ENCODE measurements at regions not wholly inside any gene's neighbourhood (a gene's known extent, or its start where the extent isn't known, plus 50 kb on each side); places are given as distances from the start of the nearest gene placed in this dataset.
"Not testable (repeated sequence)": the region's sequence is repeated elsewhere in the genome, so short reads cannot be mapped to it uniquely, and the experiment has no call there.

DNA sequence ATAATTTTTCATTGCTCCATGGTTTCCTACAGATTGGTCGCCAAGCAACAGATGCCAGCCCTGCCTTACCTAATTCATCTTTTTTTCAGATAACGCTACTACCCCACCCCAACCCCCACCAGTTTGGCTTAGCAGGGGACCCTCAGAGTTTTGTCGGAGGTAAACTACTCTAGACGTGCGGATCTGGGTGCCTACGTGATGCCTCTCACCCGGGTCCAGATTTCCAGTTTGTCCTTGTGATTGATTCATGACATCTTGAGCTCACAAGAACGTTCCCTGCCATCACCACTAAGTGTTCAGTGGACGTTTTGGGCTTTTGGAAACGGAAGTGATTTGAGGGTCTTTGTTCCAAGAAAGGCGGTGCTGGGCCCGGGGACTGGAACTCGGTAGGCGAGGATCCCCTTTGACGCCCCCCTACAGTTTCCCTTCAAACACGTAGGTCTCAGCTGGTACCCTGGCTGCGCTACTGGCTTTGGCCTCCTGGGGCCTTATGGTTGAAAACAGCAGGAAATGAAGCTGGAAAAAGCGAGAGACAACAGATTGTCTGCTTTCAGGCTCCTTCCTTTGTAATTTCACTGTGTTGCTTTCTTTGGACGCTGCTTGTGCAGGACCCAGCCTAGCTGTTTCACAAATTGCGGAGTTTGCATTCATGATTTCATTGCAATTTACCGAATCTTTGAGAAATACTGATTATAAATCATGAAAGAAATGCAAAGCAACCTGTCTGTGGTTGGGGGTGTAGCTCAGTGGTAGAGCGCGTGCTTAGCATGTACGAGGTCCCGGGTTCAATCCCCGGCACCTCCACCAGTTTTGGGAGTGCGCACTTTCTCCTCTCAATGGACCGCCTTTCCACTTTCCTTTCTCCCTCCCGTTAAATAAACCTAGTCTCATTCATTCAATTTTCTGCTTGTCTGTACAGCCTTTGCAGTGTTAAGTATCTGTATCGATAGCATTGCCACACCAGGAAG is 81.0 kb downstream of the GPX5 start:
- ATAC-seq (replicated peaks in 1 of 2) = peak; percentile 87 to 92

DNA sequence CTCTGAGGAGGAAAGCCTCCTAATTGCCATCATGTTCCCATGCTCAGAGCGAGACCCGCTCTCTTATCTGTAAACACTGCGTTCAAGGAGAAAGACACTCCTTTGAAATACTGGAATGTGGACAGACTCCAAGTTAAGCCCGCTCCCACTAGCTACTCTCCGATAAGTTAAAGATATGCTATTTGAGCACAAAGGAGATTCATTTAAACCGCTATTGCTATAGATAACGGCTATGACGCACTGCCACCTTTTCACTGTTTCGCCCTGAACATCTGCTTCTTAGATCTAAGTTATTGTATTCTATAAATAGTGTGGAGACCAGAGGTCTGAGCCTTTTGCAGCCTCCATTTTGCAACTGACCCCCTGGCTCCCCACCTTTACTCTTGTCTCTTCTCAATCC is 82.3 kb downstream of the GPX5 start:
- DNase-seq (no peak), ATAC-seq (replicated peaks in 1 of 2) (no peak)
- Mint-ChIP-seq H3K27me3 (ENCODE audit: low read depth) (peaks cover 51% of the 10 kb centered on the region), H3K36me3 (ENCODE audit: insufficient read depth in 2 of 2) (no peaks in the 10 kb centered on the region), H3K9me3 (no peaks in the 10 kb centered on the region), H3K4me3 (no peak overlapping the region), H3K4me1 (ENCODE audit: low read depth) (peaks cover 17% of the 10 kb centered on the region), H3K27ac (no peak overlapping the region)

More for the DNA sequence above, 81.0 kb downstream of the GPX5 start:
- Mint-ChIP-seq H3K27ac (peak overlapping the region; percentile 95), H3K4me3 (peak overlapping the region; percentile 66 to 79), H3K4me1 (ENCODE audit: low read depth) (peaks cover 17% of the 10 kb centered on the region), H3K9me3 (no peaks in the 10 kb centered on the region), H3K36me3 (ENCODE audit: insufficient read depth in 2 of 2) (no peaks in the 10 kb centered on the region), H3K27me3 (ENCODE audit: low read depth) (peaks cover 50% of the 10 kb centered on the region)
- peak; percentile 41 to 50 for DNase-seq

DNA sequence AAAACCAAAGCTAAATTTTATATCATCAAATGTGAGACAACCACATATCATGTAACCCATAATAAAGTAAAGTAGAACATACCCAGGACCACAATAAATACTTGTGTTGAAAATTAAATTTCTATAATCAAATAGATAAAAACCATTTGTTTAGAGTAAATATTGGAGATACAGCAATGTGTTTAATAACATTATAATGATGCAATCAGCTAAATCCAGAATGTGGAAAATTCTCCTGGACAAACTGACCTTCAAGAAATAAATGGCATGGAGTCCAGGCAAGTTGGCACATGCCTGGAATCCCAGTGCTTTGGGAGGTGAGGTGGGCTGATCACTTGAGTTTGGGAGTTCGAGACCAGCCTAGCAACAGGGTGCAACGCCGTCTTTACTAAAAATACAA is 84.0 kb downstream of the GPX5 start:
- ATAC-seq (replicated peaks in 1 of 2) (no peak), DNase-seq (no peak)
- H3K27me3 Mint-ChIP-seq (ENCODE audit: low read depth) = peaks cover 64% of the 10 kb centered on the region
- H3K4me1 Mint-ChIP-seq (ENCODE audit: low read depth) = peaks cover 17% of the 10 kb centered on the region
- no peak overlapping the region for H3K4me3 Mint-ChIP-seq
- no peaks in the 10 kb centered on the region for H3K36me3 Mint-ChIP-seq (ENCODE audit: insufficient read depth in 2 of 2)
- no peak overlapping the region for H3K27ac Mint-ChIP-seq
- no peaks in the 10 kb centered on the region for H3K9me3 Mint-ChIP-seq

DNA sequence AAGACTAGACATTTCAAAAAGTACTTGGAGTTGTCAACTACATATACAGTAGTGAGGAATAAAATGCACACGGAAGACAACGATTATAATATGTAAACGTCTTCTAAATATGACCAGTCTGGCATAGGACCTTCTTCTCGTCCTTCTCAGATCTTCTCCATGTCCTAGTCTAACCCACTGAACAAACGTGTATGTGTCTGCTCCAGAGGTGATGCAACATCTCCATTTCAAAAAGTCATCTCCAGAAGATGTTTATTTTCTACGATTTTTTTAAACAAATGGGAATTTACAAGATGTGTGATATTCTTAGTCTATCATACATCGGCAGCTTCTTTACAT is 89.9 kb downstream of the GPX5 start:
- Mint-ChIP-seq H3K36me3 (ENCODE audit: insufficient read depth in 2 of 2) (peaks cover 0 to under 1% of the 10 kb centered on the region in 2 donors), H3K27ac (no peak overlapping the region), H3K4me1 (ENCODE audit: low read depth) (no peaks in the 10 kb centered on the region), H3K27me3 (ENCODE audit: low read depth) (peaks cover 61% of the 10 kb centered on the region), H3K4me3 (no peak overlapping the region), H3K9me3 (no peaks in the 10 kb centered on the region)
- ATAC-seq (replicated peaks in 1 of 2) = no peak
- no peak for DNase-seq

DNA sequence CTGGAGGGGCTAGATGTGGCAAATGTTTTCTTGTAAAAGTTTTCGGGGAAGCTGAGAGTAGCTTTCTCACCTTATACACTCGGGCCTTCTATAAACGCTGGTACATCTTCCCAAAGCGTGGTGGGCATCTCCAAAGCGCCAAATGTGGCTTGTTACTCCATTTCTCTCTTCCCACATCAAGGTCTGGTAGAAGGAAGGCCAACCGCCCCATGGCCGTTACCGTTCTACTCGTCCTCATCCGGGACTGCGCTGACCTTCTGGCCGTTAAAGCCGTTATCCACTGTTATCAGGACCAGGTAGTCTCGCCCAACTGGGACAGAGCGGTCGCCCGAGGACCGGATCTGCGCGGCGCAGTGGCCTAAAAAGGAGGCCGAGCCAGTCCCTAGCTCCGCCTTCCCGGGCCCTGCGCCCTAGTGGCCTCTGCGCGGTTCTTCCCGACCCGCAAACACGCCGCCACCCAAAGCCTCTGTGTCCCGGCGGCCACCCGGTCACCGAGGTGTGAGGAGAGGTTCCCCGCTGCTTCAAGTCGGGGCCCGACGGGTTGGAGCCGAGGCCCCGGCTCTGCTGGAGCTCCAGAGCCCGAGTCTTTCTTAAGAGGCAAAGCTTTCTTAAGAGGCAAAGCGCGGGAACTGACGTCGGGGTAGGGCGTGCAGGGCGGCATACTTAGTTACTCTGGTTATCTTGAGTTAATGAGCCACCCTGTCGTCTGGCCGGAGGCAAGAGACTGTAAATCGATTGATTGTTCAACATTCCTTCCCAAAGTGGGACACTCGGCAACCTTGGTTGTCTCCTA is 90.5 kb downstream of the GPX5 start:
- Mint-ChIP-seq H3K27me3 (ENCODE audit: low read depth) (peaks cover 65% of the 10 kb centered on the region), H3K4me1 (ENCODE audit: low read depth) (peaks cover 3% of the 10 kb centered on the region), H3K36me3 (ENCODE audit: insufficient read depth in 2 of 2) (peaks cover 3 to 6% of the 10 kb centered on the region in 2 donors), H3K4me3 (peak overlapping the region; percentile 31 to 58), H3K9me3 (no peaks in the 10 kb centered on the region), H3K27ac (no peak overlapping the region)
- ATAC-seq (replicated peaks in 1 of 2) (no peak), DNase-seq (no peak)

DNA sequence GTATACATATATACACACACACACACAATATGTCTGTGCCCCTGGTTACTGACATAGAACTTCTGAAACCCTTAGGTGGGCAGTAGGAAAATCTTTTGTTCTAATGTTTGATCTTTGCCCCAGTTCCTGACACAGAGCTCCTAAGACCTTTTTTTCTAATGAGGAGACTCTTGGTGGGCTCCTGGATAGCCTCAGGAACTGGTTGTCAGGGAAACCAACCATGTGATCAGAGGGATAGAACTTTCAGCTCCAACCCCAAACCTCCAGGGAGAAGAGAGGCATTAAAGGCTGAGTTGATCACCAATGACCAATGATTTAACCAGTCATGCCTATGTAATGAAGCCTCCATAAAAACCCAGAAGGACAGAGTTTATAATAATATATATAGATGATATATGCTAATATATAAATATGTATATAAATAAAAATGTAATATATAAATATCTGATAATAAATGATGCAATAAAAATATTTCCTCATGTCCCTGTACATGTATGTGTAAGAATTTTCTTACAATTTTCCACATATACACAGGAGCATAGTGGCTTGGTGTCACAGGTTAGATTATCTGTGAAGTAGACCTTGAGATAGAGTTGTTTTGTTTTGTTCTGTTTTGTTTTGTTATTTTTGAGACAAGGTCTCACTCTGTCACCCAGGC is 93.3 kb downstream of the GPX5 start:
- no peak overlapping the region for H3K27ac Mint-ChIP-seq
- peaks cover 0 to 3% of the 10 kb centered on the region in 2 donors for H3K9me3 Mint-ChIP-seq
- H3K36me3 Mint-ChIP-seq (ENCODE audit: insufficient read depth in 2 of 2) = peaks cover 3 to 14% of the 10 kb centered on the region in 2 donors
- H3K4me1 Mint-ChIP-seq (ENCODE audit: low read depth) = peaks cover 6% of the 10 kb centered on the region
- H3K27me3 Mint-ChIP-seq (ENCODE audit: low read depth) = peaks cover 50% of the 10 kb centered on the region
- ATAC-seq (replicated peaks in 1 of 2) = no peak
- no peak overlapping the region for H3K4me3 Mint-ChIP-seq
- no peak for DNase-seq

DNA sequence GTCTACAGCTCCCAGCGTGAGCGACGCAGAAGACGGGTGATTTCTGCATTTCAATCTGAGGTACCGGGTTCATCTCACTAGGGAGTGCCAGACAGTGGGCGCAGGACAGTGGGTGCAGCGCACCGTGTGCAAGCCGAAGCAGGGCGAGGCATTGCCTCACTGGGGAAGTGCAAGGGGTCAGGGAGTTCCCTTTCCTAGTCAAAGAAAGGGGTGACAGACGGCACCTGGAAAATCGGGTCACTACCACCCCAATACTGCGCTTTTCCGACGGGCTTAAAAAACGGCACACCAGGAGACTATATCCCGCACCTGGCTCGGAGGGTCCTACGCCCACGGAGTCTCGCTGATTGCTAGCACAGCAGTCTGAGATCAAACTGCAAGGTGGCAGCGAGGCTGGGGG is 95.6 kb downstream of the GPX5 start:
- DNase-seq; H3K4me1 Mint-ChIP-seq (ENCODE audit: low read depth); ATAC-seq (replicated peaks in 1 of 2); H3K9me3 Mint-ChIP-seq; H3K27ac Mint-ChIP-seq: not testable (repeated sequence)
- Mint-ChIP-seq H3K4me3 (peak overlapping the region; percentile 60 to 62), H3K27me3 (ENCODE audit: low read depth) (peaks cover 30% of the 10 kb centered on the region), H3K36me3 (ENCODE audit: insufficient read depth in 2 of 2) (peaks cover 3 to 14% of the 10 kb centered on the region in 2 donors)

DNA sequence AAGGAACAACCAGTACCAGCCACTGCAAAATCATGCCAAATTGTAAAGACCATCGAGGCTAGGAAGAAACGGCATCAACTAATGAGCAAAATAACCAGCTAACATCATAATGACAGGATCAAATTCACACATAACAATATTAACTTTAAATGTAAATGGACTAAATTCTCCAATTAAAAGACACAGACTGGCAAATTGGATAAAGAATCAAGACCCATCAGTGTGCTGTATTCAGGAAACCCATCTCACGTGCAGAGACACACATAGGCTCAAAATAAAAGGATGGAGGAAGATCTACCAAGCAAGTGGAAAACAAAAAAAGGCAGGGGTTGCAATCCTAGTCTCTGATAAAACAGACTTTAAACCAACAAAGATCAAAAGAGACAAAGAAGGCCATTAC is 97.6 kb downstream of the GPX5 start:
- Mint-ChIP-seq H3K36me3 (ENCODE audit: insufficient read depth in 2 of 2) (peaks cover 3 to 18% of the 10 kb centered on the region in 2 donors), H3K27me3 (ENCODE audit: low read depth) (peaks cover 13% of the 10 kb centered on the region)
- H3K4me1 Mint-ChIP-seq (ENCODE audit: low read depth); H3K4me3 Mint-ChIP-seq; DNase-seq; H3K27ac Mint-ChIP-seq; H3K9me3 Mint-ChIP-seq; ATAC-seq (replicated peaks in 1 of 2): not testable (repeated sequence)

DNA sequence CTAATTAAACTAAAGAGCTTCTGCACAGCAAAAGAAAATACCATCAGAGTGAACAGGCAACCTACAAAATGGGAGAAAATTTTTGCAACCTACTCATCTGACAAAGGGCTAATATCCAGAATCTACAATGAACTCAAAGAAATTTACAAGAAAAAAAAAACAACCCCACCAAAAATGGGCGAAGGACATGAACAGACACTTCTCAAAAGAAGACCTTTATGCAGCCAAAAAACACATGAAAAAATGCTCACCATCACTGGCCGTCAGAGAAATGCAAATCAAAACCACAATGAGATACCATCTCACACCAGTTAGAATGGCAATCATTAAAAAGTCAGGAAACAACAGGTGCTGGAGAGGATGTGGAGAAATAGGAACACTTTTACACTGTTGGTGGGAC is 100.7 kb downstream of the GPX5 start:
- H3K4me3 Mint-ChIP-seq; H3K9me3 Mint-ChIP-seq; ATAC-seq (replicated peaks in 1 of 2); H3K4me1 Mint-ChIP-seq (ENCODE audit: low read depth); DNase-seq; H3K27ac Mint-ChIP-seq: not testable (repeated sequence)
- H3K36me3 Mint-ChIP-seq (ENCODE audit: insufficient read depth in 2 of 2) = peaks cover 0 to 12% of the 10 kb centered on the region in 2 donors
- H3K27me3 Mint-ChIP-seq (ENCODE audit: low read depth) = peaks cover 16% of the 10 kb centered on the region

DNA sequence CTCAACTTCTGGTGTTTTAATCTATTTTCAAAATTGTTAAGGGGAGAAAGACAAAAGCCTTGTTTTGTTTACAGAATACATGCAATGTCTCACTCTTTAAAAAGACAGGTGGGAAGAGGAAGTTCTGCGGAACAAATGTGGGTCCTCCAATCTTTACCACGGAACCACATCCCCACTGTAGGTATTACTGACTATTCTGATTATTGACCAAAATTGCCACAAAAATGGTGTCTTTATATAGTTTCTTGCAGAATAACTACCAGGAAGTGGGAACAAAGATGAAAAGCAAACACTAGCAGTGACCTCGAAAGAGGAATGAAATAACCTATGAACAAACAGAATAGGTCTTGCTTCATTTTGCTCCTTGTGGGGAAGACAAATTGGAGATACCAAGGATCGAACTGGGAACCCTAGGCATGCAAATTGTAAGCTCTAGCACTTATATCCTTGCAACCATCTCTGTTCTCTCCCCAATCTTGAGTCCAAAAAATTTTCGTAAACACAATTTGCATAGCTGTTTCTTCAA is 106.7 kb downstream of the GPX5 start:
- no peak overlapping the region for H3K4me3 Mint-ChIP-seq
- H3K27ac Mint-ChIP-seq = no peak overlapping the region
- H3K9me3 Mint-ChIP-seq = peaks cover 0 to 3% of the 10 kb centered on the region in 2 donors
- H3K4me1 Mint-ChIP-seq (ENCODE audit: low read depth) = peaks cover 26% of the 10 kb centered on the region
- peaks cover 2 to 3% of the 10 kb centered on the region in 2 donors for H3K36me3 Mint-ChIP-seq (ENCODE audit: insufficient read depth in 2 of 2)
- H3K27me3 Mint-ChIP-seq (ENCODE audit: low read depth) = peaks cover 76% of the 10 kb centered on the region
- ATAC-seq (replicated peaks in 1 of 2) (no peak), DNase-seq (no peak)

DNA sequence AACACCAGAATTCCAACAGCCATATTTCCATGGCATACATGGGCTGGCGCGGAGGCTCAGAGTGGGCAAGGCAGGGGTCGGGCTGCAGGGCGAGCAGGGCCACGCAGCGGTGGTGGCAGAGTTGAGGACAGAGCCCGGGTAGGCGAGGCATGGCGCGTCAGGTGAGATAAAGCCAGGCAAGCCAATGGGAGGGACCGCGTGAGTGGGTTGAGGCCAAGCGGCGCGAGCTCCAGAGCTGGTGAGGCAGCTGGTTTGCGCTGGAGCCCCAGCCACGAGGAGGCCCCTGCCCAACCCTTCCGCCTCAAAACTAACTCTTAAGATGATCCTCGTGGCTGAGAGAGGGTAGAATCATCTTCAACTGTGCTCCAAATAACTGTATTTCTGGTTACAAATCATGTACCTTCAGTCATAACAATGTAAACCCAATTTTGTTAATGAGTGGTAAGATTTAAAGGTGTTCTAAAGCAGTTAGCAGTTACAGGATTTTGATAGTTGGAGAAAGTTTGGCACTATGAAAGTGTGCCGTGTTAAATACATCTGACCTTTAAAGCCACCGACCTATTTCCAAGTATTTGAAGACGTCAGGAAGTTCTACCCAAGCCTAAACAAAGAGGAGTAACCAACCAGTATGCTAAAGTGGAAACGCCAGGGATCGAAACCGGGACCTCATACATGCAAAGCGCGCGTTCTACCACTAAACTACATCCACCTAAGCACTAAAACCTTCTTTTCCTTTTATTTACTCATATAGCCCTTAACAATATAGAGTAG is 107.9 kb downstream of the GPX5 start:
- ATAC-seq (replicated peaks in 1 of 2) (peak; percentile 26 to 34), DNase-seq (no peak)
- H3K4me3 Mint-ChIP-seq = peak overlapping the region; percentile 5 to 63
- peaks cover 2% of the 10 kb centered on the region in 2 donors for H3K36me3 Mint-ChIP-seq (ENCODE audit: insufficient read depth in 2 of 2)
- H3K4me1 Mint-ChIP-seq (ENCODE audit: low read depth) = peaks cover 26% of the 10 kb centered on the region
- no peak overlapping the region for H3K27ac Mint-ChIP-seq
- peaks cover 86% of the 10 kb centered on the region for H3K27me3 Mint-ChIP-seq (ENCODE audit: low read depth)
- H3K9me3 Mint-ChIP-seq = no peaks in the 10 kb centered on the region

DNA sequence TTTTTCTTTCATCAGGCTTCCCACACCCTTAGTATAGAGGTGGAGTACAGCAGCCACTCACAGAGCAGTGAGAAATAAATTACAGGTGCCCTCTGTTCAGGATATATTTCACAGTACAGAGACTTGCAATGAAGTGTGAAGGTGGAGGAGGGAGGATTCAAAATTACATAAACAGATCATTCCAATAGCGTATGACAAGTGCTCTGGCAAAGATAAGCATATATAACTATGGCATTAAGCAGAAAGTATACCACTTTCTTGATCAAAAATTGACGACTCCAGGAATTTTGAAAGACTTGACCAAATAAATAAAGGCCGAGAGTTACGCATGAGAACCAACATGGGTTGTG is 108.7 kb downstream of the GPX5 start:
- H3K9me3 Mint-ChIP-seq = no peaks in the 10 kb centered on the region
- H3K4me3 Mint-ChIP-seq = peak overlapping the region; percentile 63 to 71

More for the DNA sequence above, 108.7 kb downstream of the GPX5 start:
- Mint-ChIP-seq H3K36me3 (ENCODE audit: insufficient read depth in 2 of 2) (peaks cover 2% of the 10 kb centered on the region in 2 donors), H3K27me3 (ENCODE audit: low read depth) (peaks cover 92% of the 10 kb centered on the region), H3K4me1 (ENCODE audit: low read depth) (peaks cover 26% of the 10 kb centered on the region), H3K27ac (no peak overlapping the region)
- DNase-seq (no peak), ATAC-seq (replicated peaks in 1 of 2) (no peak)
